ENCODE measurements at regions not wholly inside any gene's neighbourhood (a gene's known extent, or its start where the extent isn't known, plus 50 kb on each side); places are given as distances from the start of the nearest gene placed in this dataset.
A peak's percentile ranks its signal among the peaks of the same experiment; 100 is the strongest.

DNA sequence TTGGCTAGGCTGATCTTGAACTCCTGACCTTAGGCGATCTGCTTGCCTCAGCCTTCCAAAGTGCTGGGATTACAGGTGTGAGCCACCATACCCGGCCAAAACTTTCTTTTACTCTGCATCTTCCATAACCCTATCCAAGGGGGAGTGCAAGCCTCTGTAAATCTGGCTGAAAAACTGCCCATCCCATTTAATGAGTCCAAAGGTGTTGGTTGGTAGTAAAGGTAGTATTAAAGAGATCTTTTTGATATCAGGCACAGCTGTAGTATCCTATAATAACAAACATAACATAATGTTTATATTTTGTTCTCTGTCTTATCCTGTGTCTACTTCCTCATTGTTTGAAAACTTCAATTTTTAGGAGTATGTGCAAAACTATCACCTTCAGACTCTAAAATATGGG is 559.8 kb upstream of the ATXN8OS start:
- H4K20me1 ChIP-seq (ENCODE audit: low read length): no peaks in the 10 kb centered on the region
- no peaks in the 10 kb centered on the region for H3F3A ChIP-seq (ENCODE audit: low read length, unreplicated experiment)
- H3K4me3 ChIP-seq (ENCODE audit: low read length): no peak overlapping the region
- BruUV-seq (replicated peaks): no TSS peak
- no peak overlapping the region for H2AFZ ChIP-seq (ENCODE audit: low read length)
- DNase-seq: no peak
- H3K9ac ChIP-seq (ENCODE audit: low read length): no peak overlapping the region
- POLR2A ChIA-PET (ENCODE audit: unreplicated experiment): no interaction called here
- no peak for ATAC-seq
- TF ChIP-seq EZH2 (IDR thresholded peaks at IDR 0.05; ENCODE audit: low read length, unreplicated experiment) (no peak), EZH2phosphoT487 (IDR thresholded peaks at IDR 0.05; ENCODE audit: borderline replicate concordance, low read length) (no peak)
- TF ChIP-seq, protein P1, sequence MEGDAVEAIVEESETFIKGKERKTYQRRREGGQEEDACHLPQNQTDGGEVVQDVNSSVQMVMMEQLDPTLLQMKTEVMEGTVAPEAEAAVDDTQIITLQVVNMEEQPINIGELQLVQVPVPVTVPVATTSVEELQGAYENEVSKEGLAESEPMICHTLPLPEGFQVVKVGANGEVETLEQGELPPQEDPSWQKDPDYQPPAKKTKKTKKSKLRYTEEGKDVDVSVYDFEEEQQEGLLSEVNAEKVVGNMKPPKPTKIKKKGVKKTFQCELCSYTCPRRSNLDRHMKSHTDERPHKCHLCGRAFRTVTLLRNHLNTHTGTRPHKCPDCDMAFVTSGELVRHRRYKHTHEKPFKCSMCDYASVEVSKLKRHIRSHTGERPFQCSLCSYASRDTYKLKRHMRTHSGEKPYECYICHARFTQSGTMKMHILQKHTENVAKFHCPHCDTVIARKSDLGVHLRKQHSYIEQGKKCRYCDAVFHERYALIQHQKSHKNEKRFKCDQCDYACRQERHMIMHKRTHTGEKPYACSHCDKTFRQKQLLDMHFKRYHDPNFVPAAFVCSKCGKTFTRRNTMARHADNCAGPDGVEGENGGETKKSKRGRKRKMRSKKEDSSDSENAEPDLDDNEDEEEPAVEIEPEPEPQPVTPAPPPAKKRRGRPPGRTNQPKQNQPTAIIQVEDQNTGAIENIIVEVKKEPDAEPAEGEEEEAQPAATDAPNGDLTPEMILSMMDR (conservative IDR thresholded peaks at IDR 0.05; ENCODE audit: low read depth, low read length): no peak
- no peaks in the 10 kb centered on the region for H3K27me3 ChIP-seq (ENCODE audit: low read length)
- no peaks in the 10 kb centered on the region for H3K9me2 ChIP-seq (replicated peaks; ENCODE audit: low read length)
- intact Hi-C loops (cut with micrococcal nuclease): no loop called here
- H3K79me2 ChIP-seq (ENCODE audit: low read length): no peaks in the 10 kb centered on the region
- no peak overlapping the region for H3K4me2 ChIP-seq (ENCODE audit: low read length)
- no peak overlapping the region for H3K27ac ChIP-seq (ENCODE audit: low read length)
- no peaks in the 10 kb centered on the region for H3K9me3 ChIP-seq (ENCODE audit: low read length)
- CTCF ChIA-PET: no interaction called here
- H3K36me3 ChIP-seq (ENCODE audit: low read depth, low read length): no peaks in the 10 kb centered on the region
- no peaks in the 10 kb centered on the region for H3K4me1 ChIP-seq (ENCODE audit: insufficient read depth, low read length)

DNA sequence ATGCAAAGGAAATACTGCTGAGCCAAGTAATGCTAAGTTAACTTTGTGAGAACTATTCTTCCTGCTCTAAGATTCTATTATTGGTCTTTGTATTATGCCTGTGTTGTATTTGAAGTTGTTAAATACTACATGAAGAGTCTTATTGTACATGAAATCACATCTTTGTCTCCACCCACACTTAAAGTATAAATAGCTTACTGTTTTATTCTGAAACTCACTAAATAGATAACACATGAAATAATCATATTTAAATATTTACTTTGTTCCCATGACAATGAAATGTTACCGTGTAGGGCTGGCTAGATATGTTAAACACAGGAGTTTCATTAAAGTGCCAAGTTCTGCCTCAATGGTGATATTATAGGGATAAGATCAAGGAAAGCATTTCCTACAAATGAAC is 562.1 kb upstream of the ATXN8OS start:
- Histone ChIP-seq H2AFZ (ENCODE audit: low read length) (no peak overlapping the region), H3K27me3 (ENCODE audit: low read length) (no peaks in the 10 kb centered on the region), H3K36me3 (ENCODE audit: low read depth, low read length) (no peaks in the 10 kb centered on the region), H3K4me1 (ENCODE audit: insufficient read depth, low read length) (no peaks in the 10 kb centered on the region), H3K4me2 (ENCODE audit: low read length) (no peak overlapping the region), H4K20me1 (ENCODE audit: low read length) (no peaks in the 10 kb centered on the region), H3K79me2 (ENCODE audit: low read length) (no peaks in the 10 kb centered on the region), H3F3A (ENCODE audit: low read length, unreplicated experiment) (no peaks in the 10 kb centered on the region), H3K9ac (ENCODE audit: low read length) (no peak overlapping the region), H3K27ac (ENCODE audit: low read length) (no peak overlapping the region), H3K9me2 (replicated peaks; ENCODE audit: low read length) (no peaks in the 10 kb centered on the region), H3K4me3 (ENCODE audit: low read length) (no peak overlapping the region), H3K9me3 (ENCODE audit: low read length) (no peaks in the 10 kb centered on the region)
- no TSS peak for BruUV-seq (replicated peaks)
- intact Hi-C loops (cut with micrococcal nuclease): no loop called here
- TF ChIP-seq, protein P1 (conservative IDR thresholded peaks at IDR 0.05; ENCODE audit: low read depth, low read length): no peak
- no peak for TF ChIP-seq EZH2phosphoT487 (IDR thresholded peaks at IDR 0.05; ENCODE audit: borderline replicate concordance, low read length)
- TF ChIP-seq EZH2 (IDR thresholded peaks at IDR 0.05; ENCODE audit: low read length, unreplicated experiment): no peak
- ATAC-seq: no peak
- CTCF ChIA-PET: no interaction called here
- no peak for DNase-seq
- POLR2A ChIA-PET (ENCODE audit: unreplicated experiment): no interaction called here

DNA sequence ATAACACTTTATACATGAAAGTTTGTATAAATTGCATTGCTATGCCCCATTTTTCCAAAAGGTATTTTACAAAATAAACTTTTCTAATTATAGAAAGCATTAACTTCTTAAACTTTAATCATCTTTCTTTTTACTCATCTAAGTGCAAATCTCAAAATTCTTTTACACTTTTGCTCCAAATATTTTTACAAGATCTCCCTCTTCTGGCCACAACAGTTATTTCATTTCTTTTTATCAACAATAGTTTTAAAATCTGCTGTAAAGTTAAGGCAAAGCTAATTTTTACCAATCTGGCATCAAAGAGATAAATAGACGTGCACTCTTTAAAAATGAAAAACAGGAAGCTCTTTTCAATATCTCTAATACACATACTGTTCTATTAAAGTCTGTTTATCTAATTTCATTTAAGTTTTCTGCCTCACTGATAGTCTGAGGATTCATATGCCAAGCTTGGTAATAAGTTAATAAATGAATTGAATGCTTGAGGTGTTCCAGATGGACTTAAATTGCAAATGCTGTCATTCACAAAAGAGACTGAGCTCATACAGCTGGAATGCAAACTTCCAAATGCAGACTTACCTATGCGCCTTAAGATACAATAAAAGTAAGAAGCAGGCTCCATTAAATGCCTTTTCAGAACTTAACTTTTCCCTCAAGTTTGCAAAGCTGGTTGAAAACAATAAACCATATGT is 583.0 kb upstream of the ATXN8OS start:
- no peaks in the 10 kb centered on the region for H3K36me3 ChIP-seq (ENCODE audit: low read depth, low read length)
- no peak overlapping the region for H3K4me3 ChIP-seq (ENCODE audit: low read length)
- no peaks in the 10 kb centered on the region for H3K9me3 ChIP-seq (ENCODE audit: low read length)
- no peaks in the 10 kb centered on the region for H3K9me2 ChIP-seq (replicated peaks; ENCODE audit: low read length)
- BruUV-seq (replicated peaks): no TSS peak
- H3K27me3 ChIP-seq (ENCODE audit: low read length): no peaks in the 10 kb centered on the region
- no peaks in the 10 kb centered on the region for H3K4me1 ChIP-seq (ENCODE audit: insufficient read depth, low read length)
- ChIA-PET POLR2A (ENCODE audit: unreplicated experiment) (no interaction called here), CTCF (interaction anchor here (0.6 to 0.7 kb wide), 2 partner anchors 10 to 89 kb away, joined by 3 to 4 read pairs; no protein-coding TSS in a partner anchor)
- no peak overlapping the region for H3K27ac ChIP-seq (ENCODE audit: low read length)
- H2AFZ ChIP-seq (ENCODE audit: low read length): no peak overlapping the region
- no peaks in the 10 kb centered on the region for H4K20me1 ChIP-seq (ENCODE audit: low read length)
- H3K79me2 ChIP-seq (ENCODE audit: low read length): no peaks in the 10 kb centered on the region
- ATAC-seq: no peak
- no peak overlapping the region for H3K9ac ChIP-seq (ENCODE audit: low read length)
- intact Hi-C loops (cut with micrococcal nuclease): loop anchor here (10.0 kb wide), 1 partner anchor 200 kb away; no protein-coding TSS in a partner anchor
- peak; percentile 23 for DNase-seq
- H3F3A ChIP-seq (ENCODE audit: low read length, unreplicated experiment): no peaks in the 10 kb centered on the region
- no peak overlapping the region for H3K4me2 ChIP-seq (ENCODE audit: low read length)
- TF ChIP-seq EZH2phosphoT487 (IDR thresholded peaks at IDR 0.05; ENCODE audit: borderline replicate concordance, low read length) (no peak), EZH2 (IDR thresholded peaks at IDR 0.05; ENCODE audit: low read length, unreplicated experiment) (no peak)
- TF ChIP-seq, protein P1 (conservative IDR thresholded peaks at IDR 0.05; ENCODE audit: low read depth, low read length): peak; percentile 49

All from PC-3 (cell line).